GM12865 (cell line): ENCODE measurements at regions not wholly inside any gene's neighbourhood (a gene's known extent, or its start where the extent isn't known, plus 50 kb on each side); places are given as distances from the start of the nearest gene placed in this dataset.

Source experiments
- DNase-seq: peaks from one replicate; pipeline ENCODE4 v3.0.0; 2010; ENCODE audit warnings: low read depth
- H3K4me3 ChIP-seq: 2 replicates; pipeline ENCODE4 v1.5.1; 2011; ENCODE audit warnings: mild to moderate bottlenecking, low read depth, low read length, control low read depth
- TF ChIP-seq, protein P1 (sequence below): IDR thresholded peaks from 2 replicates; pipeline ENCODE4 v1.5.1; 2011; ENCODE audit warnings: low read length, control low read depth, low read depth, inconsistent platforms; ENCODE audit not compliant: insufficient read depth; ENCODE audit errors: missing control alignments

- TF ChIP-seq, protein P1, sequence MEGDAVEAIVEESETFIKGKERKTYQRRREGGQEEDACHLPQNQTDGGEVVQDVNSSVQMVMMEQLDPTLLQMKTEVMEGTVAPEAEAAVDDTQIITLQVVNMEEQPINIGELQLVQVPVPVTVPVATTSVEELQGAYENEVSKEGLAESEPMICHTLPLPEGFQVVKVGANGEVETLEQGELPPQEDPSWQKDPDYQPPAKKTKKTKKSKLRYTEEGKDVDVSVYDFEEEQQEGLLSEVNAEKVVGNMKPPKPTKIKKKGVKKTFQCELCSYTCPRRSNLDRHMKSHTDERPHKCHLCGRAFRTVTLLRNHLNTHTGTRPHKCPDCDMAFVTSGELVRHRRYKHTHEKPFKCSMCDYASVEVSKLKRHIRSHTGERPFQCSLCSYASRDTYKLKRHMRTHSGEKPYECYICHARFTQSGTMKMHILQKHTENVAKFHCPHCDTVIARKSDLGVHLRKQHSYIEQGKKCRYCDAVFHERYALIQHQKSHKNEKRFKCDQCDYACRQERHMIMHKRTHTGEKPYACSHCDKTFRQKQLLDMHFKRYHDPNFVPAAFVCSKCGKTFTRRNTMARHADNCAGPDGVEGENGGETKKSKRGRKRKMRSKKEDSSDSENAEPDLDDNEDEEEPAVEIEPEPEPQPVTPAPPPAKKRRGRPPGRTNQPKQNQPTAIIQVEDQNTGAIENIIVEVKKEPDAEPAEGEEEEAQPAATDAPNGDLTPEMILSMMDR = no peak
- H3K4me3 ChIP-seq = no peak overlapping the region
- peak; percentile 7 for DNase-seq
Observed at GRCh38 chr7:13055732-13056368, 368.4 kb downstream of the ARL4A start.

DNA sequence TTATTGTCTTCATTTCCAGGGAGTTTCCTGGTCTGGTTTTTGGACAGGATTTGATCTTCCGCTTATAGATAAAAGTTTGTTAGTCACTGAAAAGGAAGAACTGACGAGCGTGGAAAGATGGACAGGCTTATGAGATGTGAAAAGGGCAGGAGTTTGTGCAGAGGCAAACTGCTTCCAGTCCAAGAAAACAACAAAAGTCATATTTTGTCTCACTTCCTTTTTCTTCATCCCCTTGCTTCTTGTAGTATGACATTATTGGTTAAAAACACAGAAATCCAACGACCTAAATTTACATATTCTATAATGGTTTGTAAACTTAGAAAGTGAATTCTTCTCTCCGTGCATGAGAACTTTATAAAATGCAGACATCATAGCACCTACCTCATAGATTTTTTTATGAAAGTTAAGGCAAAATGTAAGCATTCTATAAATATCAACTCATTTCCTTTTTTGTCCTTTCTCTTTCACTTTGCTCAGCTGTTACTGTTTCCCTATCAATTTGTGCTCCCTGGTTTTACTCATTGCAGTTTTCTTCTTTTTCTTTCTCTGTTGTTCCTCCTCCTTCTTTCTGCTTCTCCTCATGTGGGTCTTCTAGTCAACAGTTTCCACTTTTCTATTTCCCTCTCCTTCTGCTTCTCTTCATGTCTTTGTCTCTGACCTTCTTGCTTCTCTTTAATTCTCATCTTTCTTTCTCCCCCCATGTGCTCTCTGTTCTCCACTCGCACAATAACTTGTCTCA lies 370.2 kb downstream of the ARL4A start:
- H3K4me3 ChIP-seq = peak overlapping the region; percentile 45
- TF ChIP-seq, protein P1 = no peak
- DNase-seq = peak; percentile 35

- TF ChIP-seq, protein P1 = no peak
- no peak overlapping the region for H3K4me3 ChIP-seq
- DNase-seq = no peak
Observed at GRCh38 chr7:13060173-13060572, 372.7 kb downstream of the ARL4A start.

DNA sequence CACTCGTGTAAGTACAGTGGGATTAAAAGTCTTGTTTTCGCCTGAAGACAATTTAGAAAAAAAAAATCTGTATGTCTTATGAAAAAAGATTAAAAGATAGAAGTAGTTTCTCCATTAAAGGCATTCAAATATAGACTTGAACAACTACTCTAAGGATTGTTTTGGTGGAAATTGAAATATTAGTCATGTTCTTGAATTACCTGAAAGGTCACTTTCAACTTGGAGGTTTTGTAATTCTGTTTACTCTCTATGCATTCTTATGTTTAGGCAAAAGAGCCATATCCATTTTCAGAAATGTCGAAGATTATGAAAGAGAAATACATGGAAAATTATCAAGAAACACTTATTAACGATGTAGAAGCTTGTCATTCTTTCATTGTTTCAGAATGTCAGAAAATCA lies 373.7 kb downstream of the ARL4A start:
- DNase-seq = no peak
- H3K4me3 ChIP-seq = no peak overlapping the region
- TF ChIP-seq, protein P1 = no peak

DNA sequence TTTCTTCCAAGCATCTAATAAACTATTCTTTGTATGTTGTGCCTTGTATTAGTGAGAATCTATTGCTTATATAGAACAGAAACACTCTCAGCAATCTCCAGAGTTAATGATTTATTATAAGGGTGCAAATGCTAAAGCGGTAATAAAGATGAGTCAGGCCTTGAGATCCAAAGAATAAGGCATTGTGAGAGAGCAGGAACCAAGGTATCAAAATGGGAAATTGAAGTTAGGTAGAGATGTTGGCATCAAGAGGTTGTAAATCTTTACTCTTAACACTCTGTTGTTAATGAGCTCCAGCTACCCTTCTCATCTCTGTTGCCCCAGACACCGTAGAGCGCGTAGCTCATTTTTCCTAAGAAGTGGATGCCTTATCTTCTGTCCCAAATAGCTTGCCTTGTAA lies 375.2 kb downstream of the ARL4A start:
- no peak for DNase-seq
- TF ChIP-seq, protein P1 = no peak
- H3K4me3 ChIP-seq = no peak overlapping the region

DNA sequence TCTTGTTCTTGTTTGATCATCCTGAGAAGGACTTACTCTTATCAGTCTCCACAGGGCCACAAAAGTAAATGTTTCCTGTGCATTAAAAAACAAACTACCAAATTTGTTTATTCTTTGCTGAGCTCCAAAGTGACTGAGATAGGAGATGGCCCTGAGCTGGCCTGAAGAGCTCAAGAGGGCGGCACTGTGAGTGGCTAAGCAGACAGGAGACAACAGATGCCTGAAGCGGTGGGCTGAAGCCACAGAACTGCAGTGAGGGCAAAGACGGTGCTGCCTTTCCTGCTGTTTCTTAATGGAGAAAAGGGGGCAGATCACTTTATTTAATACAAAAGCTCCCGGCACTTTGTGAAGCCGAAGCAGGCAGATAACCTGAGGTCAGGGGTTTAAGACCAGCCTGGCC lies 379.6 kb downstream of the ARL4A start:
- no peak overlapping the region for H3K4me3 ChIP-seq
- no peak for DNase-seq
- TF ChIP-seq, protein P1 = no peak
